ENCODE measurements at regions not wholly inside any gene's neighbourhood (a gene's known extent, or its start where the extent isn't known, plus 50 kb on each side); places are given as distances from the start of the nearest gene placed in this dataset.
"Not testable (repeated sequence)": the region's sequence is repeated elsewhere in the genome, so short reads cannot be mapped to it uniquely, and the experiment has no call there.

- no peak for ATAC-seq
- CTCF ChIA-PET = no interaction called here
- no peak overlapping the region for H3K27ac Mint-ChIP-seq
Measured at GRCh38 chr3:144499001-144499930, 527.6 kb downstream of the DIPK2A start.

GRCh38 chr3:144501467-144501866 is 529.8 kb downstream of the DIPK2A start:
- DNase-seq (no peak), ATAC-seq (no peak)
- Mint-ChIP-seq H3K4me1 (ENCODE audit: low read depth) (no peaks in the 10 kb centered on the region), H3K27ac (no peak overlapping the region), H3K27me3 (ENCODE audit: low read depth) (no peaks in the 10 kb centered on the region), H3K36me3 (ENCODE audit: low read depth) (no peaks in the 10 kb centered on the region), H3K4me3 (no peak overlapping the region), H3K9me3 (ENCODE audit: insufficient read depth) (no peaks in the 10 kb centered on the region)
- POLR2A ChIA-PET = no interaction called here
- CTCF ChIA-PET = no interaction called here

More at GRCh38 chr3:144499001-144499930, 527.6 kb downstream of the DIPK2A start:
- H3K27me3 Mint-ChIP-seq (ENCODE audit: low read depth) = no peaks in the 10 kb centered on the region
- POLR2A ChIA-PET = no interaction called here
- no peak overlapping the region for H3K4me3 Mint-ChIP-seq
- no peaks in the 10 kb centered on the region for H3K9me3 Mint-ChIP-seq (ENCODE audit: insufficient read depth)
- DNase-seq = no peak
- H3K36me3 Mint-ChIP-seq (ENCODE audit: low read depth) = no peaks in the 10 kb centered on the region
- H3K4me1 Mint-ChIP-seq (ENCODE audit: low read depth) = no peaks in the 10 kb centered on the region

- Mint-ChIP-seq H3K27me3 (ENCODE audit: low read depth) (no peaks in the 10 kb centered on the region), H3K4me1 (ENCODE audit: low read depth) (no peaks in the 10 kb centered on the region), H3K9me3 (ENCODE audit: insufficient read depth) (no peaks in the 10 kb centered on the region), H3K4me3 (no peak overlapping the region), H3K36me3 (ENCODE audit: low read depth) (no peaks in the 10 kb centered on the region), H3K27ac (no peak overlapping the region)
- no peak for ATAC-seq
- POLR2A ChIA-PET = no interaction called here
- CTCF ChIA-PET = no interaction called here
- DNase-seq = no peak
Measured at GRCh38 chr3:144502402-144502801, 530.8 kb downstream of the DIPK2A start.

GRCh38 chr3:144506375-144506774 is 534.8 kb downstream of the DIPK2A start:
- ATAC-seq; H3K9me3 Mint-ChIP-seq (ENCODE audit: insufficient read depth); POLR2A ChIA-PET; H3K27me3 Mint-ChIP-seq (ENCODE audit: low read depth); H3K4me1 Mint-ChIP-seq (ENCODE audit: low read depth); DNase-seq; CTCF ChIA-PET; H3K36me3 Mint-ChIP-seq (ENCODE audit: low read depth); H3K4me3 Mint-ChIP-seq; H3K27ac Mint-ChIP-seq: not testable (repeated sequence)

GRCh38 chr3:144511346-144511745 is 539.7 kb downstream of the DIPK2A start:
- ATAC-seq = no peak
- DNase-seq = no peak
- no peaks in the 10 kb centered on the region for H3K9me3 Mint-ChIP-seq (ENCODE audit: insufficient read depth)
- no peaks in the 10 kb centered on the region for H3K4me1 Mint-ChIP-seq (ENCODE audit: low read depth)
- no peaks in the 10 kb centered on the region for H3K36me3 Mint-ChIP-seq (ENCODE audit: low read depth)
- POLR2A ChIA-PET = no interaction called here
- no peak overlapping the region for H3K27ac Mint-ChIP-seq
- H3K27me3 Mint-ChIP-seq (ENCODE audit: low read depth) = no peaks in the 10 kb centered on the region
- no peak overlapping the region for H3K4me3 Mint-ChIP-seq
- CTCF ChIA-PET = no interaction called here

- Mint-ChIP-seq H3K4me3 (no peak overlapping the region), H3K4me1 (ENCODE audit: low read depth) (no peaks in the 10 kb centered on the region), H3K9me3 (ENCODE audit: insufficient read depth) (no peaks in the 10 kb centered on the region), H3K27me3 (ENCODE audit: low read depth) (no peaks in the 10 kb centered on the region), H3K27ac (no peak overlapping the region), H3K36me3 (ENCODE audit: low read depth) (no peaks in the 10 kb centered on the region)
- POLR2A ChIA-PET = no interaction called here
- CTCF ChIA-PET = no interaction called here
- no peak for DNase-seq
- no peak for ATAC-seq
Measured at GRCh38 chr3:144516026-144516425, 544.4 kb downstream of the DIPK2A start.

GRCh38 chr3:144516589-144516988 is 545.0 kb downstream of the DIPK2A start:
- H3K27me3 Mint-ChIP-seq (ENCODE audit: low read depth) = no peaks in the 10 kb centered on the region
- ChIA-PET POLR2A (no interaction called here), CTCF (no interaction called here)
- no peaks in the 10 kb centered on the region for H3K4me1 Mint-ChIP-seq (ENCODE audit: low read depth)
- no peak for ATAC-seq
- no peak overlapping the region for H3K27ac Mint-ChIP-seq
- H3K9me3 Mint-ChIP-seq (ENCODE audit: insufficient read depth) = no peaks in the 10 kb centered on the region
- H3K36me3 Mint-ChIP-seq (ENCODE audit: low read depth) = no peaks in the 10 kb centered on the region
- no peak for DNase-seq
- no peak overlapping the region for H3K4me3 Mint-ChIP-seq

GRCh38 chr3:144521131-144521530 is 549.5 kb downstream of the DIPK2A start:
- Mint-ChIP-seq H3K4me1 (ENCODE audit: low read depth) (no peaks in the 10 kb centered on the region), H3K27ac (no peak overlapping the region), H3K9me3 (ENCODE audit: insufficient read depth) (no peaks in the 10 kb centered on the region), H3K27me3 (ENCODE audit: low read depth) (no peaks in the 10 kb centered on the region), H3K4me3 (no peak overlapping the region), H3K36me3 (ENCODE audit: low read depth) (no peaks in the 10 kb centered on the region)
- DNase-seq (no peak), ATAC-seq (no peak)
- ChIA-PET POLR2A (no interaction called here), CTCF (no interaction called here)

GRCh38 chr3:144522456-144522855 is 550.8 kb downstream of the DIPK2A start:
- no peaks in the 10 kb centered on the region for H3K4me1 Mint-ChIP-seq (ENCODE audit: low read depth)
- no peaks in the 10 kb centered on the region for H3K27me3 Mint-ChIP-seq (ENCODE audit: low read depth)
- H3K36me3 Mint-ChIP-seq (ENCODE audit: low read depth) = no peaks in the 10 kb centered on the region
- CTCF ChIA-PET = no interaction called here
- ATAC-seq (no peak), DNase-seq (no peak)
- no peaks in the 10 kb centered on the region for H3K9me3 Mint-ChIP-seq (ENCODE audit: insufficient read depth)
- no peak overlapping the region for H3K4me3 Mint-ChIP-seq
- POLR2A ChIA-PET = no interaction called here
- no peak overlapping the region for H3K27ac Mint-ChIP-seq

GRCh38 chr3:144523396-144523795 is 551.8 kb downstream of the DIPK2A start:
- no peaks in the 10 kb centered on the region for H3K9me3 Mint-ChIP-seq (ENCODE audit: insufficient read depth)
- ATAC-seq (no peak), DNase-seq (no peak)
- no peak overlapping the region for H3K27ac Mint-ChIP-seq
- no peaks in the 10 kb centered on the region for H3K27me3 Mint-ChIP-seq (ENCODE audit: low read depth)
- CTCF ChIA-PET = no interaction called here
- no peaks in the 10 kb centered on the region for H3K36me3 Mint-ChIP-seq (ENCODE audit: low read depth)
- no peaks in the 10 kb centered on the region for H3K4me1 Mint-ChIP-seq (ENCODE audit: low read depth)
- no peak overlapping the region for H3K4me3 Mint-ChIP-seq
- POLR2A ChIA-PET = no interaction called here

GRCh38 chr3:144524531-144524930 is 552.9 kb downstream of the DIPK2A start:
- CTCF ChIA-PET = no interaction called here
- ATAC-seq = no peak
- H3K36me3 Mint-ChIP-seq (ENCODE audit: low read depth) = no peaks in the 10 kb centered on the region
- POLR2A ChIA-PET = no interaction called here
- H3K27me3 Mint-ChIP-seq (ENCODE audit: low read depth) = no peaks in the 10 kb centered on the region
- no peaks in the 10 kb centered on the region for H3K9me3 Mint-ChIP-seq (ENCODE audit: insufficient read depth)
- no peak for DNase-seq
- no peak overlapping the region for H3K4me3 Mint-ChIP-seq
- no peaks in the 10 kb centered on the region for H3K4me1 Mint-ChIP-seq (ENCODE audit: low read depth)
- H3K27ac Mint-ChIP-seq = no peak overlapping the region

GRCh38 chr3:144529566-144529965 is 557.9 kb downstream of the DIPK2A start:
- no peaks in the 10 kb centered on the region for H3K27me3 Mint-ChIP-seq (ENCODE audit: low read depth)
- ChIA-PET POLR2A (no interaction called here), CTCF (no interaction called here)
- no peak for DNase-seq
- no peak overlapping the region for H3K27ac Mint-ChIP-seq
- no peak for ATAC-seq
- H3K4me1 Mint-ChIP-seq (ENCODE audit: low read depth) = no peaks in the 10 kb centered on the region
- H3K4me3 Mint-ChIP-seq = no peak overlapping the region
- H3K9me3 Mint-ChIP-seq (ENCODE audit: insufficient read depth) = no peaks in the 10 kb centered on the region
- no peaks in the 10 kb centered on the region for H3K36me3 Mint-ChIP-seq (ENCODE audit: low read depth)

GRCh38 chr3:144544871-144545270 is 573.2 kb downstream of the DIPK2A start:
- H3K27ac Mint-ChIP-seq = no peak overlapping the region
- H3K4me3 Mint-ChIP-seq = no peak overlapping the region
- H3K9me3 Mint-ChIP-seq (ENCODE audit: insufficient read depth) = no peaks in the 10 kb centered on the region
- no peaks in the 10 kb centered on the region for H3K27me3 Mint-ChIP-seq (ENCODE audit: low read depth)
- DNase-seq = no peak
- no peaks in the 10 kb centered on the region for H3K36me3 Mint-ChIP-seq (ENCODE audit: low read depth)
- POLR2A ChIA-PET = no interaction called here
- H3K4me1 Mint-ChIP-seq (ENCODE audit: low read depth) = no peaks in the 10 kb centered on the region
- CTCF ChIA-PET = no interaction called here
- ATAC-seq = no peak
